Activated T-cell treated with anti-CD3 and anti-CD28 coated beads for 4 hours (primary cell): ENCODE measurements at regions not wholly inside any gene's neighbourhood (a gene's known extent, or its start where the extent isn't known, plus 50 kb on each side); places are given as distances from the start of the nearest gene placed in this dataset.

Source experiments
- DNase-seq: peaks from one replicate; pipeline ENCODE4 v3.0.0-alpha.2; 2020

GRCh38 chr15:46450112-46450809, 815.4 kb downstream of the SQOR start:
- DNase-seq = no peak

GRCh38 chr15:46450810-46451182, 816.0 kb downstream of the SQOR start:
- DNase-seq = no peak

GRCh38 chr15:46452297-46452820, 817.5 kb downstream of the SQOR start:
- DNase-seq = no peak

GRCh38 chr15:46456456-46456855, 821.6 kb downstream of the SQOR start:
- no peak for DNase-seq

GRCh38 chr15:46460431-46461094, 825.7 kb downstream of the SQOR start:
- no peak for DNase-seq

DNA sequence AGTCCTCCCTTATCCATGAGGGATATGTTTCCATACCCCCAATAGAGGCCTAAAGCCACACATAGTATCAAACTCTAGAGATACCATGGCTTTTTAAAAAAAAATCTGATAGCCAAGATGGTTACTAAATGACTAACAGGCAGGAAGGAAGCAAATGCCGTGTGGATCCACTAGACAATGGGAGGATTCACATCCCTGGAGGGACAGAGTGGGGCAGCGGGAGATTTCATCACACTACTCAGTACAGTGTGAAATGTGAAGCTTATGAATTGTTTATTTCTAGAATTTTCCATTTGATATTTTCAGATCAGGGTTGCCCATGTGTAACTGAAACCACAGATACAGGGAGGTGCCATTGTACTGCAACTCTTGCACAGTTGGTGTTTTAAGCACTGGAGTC, 826.6 kb downstream of the SQOR start:
- no peak for DNase-seq

DNA sequence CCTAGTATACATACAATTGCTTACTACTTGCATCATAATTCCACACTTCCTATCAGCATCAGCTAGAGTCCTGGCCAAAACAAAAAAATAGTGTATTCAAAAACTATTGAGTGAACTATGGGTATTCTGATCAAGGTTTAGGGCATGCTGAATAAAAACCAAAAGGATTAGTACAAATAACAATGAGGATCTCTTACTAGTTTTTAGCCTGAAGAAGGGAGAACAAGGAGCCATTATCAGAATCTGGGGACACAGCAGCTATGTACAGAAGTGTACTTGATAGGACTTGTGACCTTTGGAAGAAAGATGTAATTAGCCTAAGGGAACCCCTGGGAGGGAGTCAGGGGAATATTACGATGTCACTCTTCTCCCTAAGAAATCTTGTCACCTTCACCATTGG, 832.2 kb downstream of the SQOR start:
- no peak for DNase-seq

- no peak for DNase-seq
Observed at GRCh38 chr15:46471096-46471495, 836.3 kb downstream of the SQOR start.

- DNase-seq = no peak
Observed at GRCh38 chr15:46489276-46489675, 854.4 kb downstream of the SQOR start.

GRCh38 chr15:46496491-46497115, 861.8 kb downstream of the SQOR start:
- no peak for DNase-seq

GRCh38 chr15:46502667-46503066, 867.8 kb downstream of the SQOR start:
- DNase-seq = no peak

DNA sequence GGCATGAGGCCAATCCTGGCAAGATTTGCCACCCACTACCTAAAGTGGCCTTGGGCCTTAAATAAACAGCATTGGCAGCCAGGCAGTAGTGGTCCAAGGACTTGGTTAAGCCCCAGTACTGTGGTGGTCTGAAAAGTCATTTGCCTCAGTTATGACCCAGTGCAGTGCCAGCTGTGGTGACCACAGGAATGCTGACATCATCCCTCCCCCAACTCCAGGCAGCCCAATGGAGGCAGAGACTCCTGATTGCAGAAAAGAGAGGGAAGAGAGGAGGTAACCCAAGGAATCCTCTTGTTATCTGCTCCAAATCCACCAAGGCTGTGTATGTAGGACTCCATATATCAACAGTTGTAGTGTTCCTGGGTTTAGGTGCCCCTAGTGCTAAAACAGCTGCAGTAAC, 883.6 kb downstream of the SQOR start:
- no peak for DNase-seq

GRCh38 chr15:46523701-46524100, 888.9 kb downstream of the SQOR start:
- DNase-seq = no peak

GRCh38 chr15:46525984-46526725, 891.3 kb downstream of the SQOR start:
- no peak for DNase-seq

- no peak for DNase-seq
Observed at GRCh38 chr15:46526726-46527110, 891.9 kb downstream of the SQOR start.

GRCh38 chr15:46543626-46544025, 908.8 kb downstream of the SQOR start:
- DNase-seq = no peak

- DNase-seq = no peak
Observed at GRCh38 chr15:46548989-46549388, 914.2 kb downstream of the SQOR start.

DNA sequence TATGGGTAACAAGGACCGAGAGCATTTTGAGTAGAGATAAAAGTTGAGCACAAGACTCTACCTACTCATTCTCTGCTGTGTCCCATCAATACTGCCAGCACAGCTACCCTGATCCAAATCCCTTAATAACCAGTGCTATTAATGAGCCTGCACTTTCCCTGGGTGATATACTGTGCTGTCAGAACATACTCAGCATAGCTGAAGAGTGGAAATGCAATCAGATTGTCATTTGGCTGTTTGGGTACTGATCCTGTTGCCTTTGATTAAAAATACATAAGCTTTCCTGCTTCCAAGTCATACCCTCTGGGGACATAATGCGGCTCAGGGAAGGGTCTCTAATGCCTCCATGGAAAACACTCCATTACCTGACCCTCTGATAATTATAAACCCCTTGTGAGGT, 917.5 kb downstream of the SQOR start:
- no peak for DNase-seq

DNA sequence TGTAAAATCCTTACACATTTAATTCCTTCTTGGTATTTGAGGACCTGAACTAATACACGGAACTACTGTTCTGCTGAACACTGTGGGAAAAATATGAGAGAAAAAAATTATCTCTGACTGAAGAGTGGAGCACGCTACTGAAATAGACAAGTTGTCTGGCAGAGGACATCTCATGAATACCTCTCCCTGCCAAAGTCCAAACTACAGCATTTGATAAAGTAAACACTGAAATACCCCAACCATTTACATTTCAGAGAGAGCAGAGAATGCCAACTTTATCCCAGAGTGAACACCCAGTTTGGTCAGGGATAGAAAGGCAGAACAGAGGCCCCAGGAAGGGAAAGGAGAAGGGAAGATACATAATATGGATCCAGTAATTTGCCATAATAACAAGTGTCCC, 920.7 kb downstream of the SQOR start:
- DNase-seq = no peak

DNA sequence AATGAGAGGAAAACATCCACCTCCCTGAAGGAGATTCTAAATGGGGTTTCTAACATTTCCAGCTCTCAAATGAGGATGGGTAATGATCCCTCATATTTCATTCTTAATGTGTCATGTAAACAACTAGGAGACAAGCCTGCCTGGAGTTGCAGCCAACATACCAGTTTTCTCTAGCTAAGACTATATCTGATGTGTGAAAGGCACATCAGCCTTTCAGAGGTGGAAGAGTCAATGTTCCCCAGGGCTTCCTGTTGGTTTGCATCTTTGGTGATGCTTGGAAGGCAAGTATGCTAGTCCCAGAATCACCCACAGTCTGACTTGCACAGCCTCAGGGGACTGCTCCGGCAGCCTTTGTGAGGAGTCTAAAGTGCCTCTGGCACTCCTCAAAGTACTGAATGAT, 921.2 kb downstream of the SQOR start:
- no peak for DNase-seq

DNA sequence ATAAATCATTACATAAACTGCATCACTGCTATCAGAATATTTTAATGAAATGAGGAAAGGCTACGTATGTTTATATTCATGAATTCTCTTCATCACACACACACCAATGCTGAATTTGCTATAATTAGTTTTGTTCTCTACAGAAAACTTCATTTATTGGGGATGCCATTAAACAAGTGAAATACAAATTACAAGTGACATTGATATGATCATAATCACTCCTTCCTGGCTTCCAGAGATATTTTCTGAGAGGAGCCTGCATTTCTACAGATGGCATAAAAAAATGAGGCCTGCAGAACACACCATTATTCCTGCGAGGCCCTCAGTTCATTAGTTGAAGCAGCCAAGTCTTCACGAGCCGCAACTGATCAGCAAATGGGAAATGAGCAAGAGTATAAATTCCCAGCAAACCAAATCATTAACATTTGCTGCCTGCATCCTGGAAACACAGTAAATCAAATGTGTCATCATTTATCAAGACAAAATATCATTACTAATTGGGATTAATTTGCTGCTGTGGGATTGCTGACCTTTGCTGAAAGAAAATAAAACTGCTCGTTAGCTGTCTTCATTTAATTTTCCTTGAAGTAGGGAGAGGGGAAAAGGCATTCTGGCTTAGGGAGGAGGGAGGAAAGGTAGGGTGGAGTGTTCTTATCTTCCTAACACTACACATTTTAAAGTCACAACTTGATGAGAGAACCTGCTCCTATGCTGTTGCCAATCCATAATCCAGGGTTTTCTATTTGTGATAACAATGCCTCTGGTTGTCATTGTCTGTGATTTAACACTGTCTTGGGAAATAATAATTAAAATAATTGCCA, 921.9 kb downstream of the SQOR start:
- DNase-seq = no peak

DNA sequence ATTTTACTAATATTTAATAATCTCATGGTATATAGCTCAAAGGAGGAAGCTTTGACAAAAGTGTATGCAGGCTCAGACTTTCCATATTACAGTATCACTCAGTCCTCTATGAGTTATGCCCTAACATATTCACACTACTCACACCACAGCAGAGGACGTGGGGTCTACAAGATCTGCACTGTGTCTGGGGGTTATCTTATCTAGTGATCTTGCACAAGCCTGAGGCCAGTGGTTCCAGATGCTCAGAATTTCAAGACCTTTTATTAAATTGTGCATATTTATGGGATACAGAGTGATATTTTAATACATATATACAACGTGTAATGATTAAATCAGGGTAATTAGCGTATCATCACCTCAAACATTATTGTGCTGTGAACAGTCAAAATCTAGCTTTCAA, 933.1 kb downstream of the SQOR start:
- no peak for DNase-seq

DNA sequence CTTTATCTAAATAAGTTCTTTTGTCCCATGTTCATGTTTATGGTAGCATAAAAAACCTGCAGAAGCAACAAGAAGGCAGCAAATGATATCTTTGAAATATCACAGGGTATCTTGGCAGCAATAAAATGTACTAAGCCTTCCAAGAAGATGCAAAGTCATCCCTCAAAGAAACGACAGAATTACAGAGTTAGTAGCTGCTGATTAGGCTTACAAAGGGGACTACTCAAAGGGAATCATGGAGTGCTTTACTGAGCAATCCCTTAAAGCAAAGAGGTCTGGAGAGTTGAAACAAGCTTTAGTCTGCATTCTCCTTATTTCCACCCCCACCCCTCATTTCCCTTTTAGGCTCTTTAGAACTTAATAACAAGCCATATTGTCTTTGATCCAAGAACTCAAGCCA, 935.0 kb downstream of the SQOR start:
- DNase-seq = no peak
